Neural progenitor cell (in vitro differentiated cells): ENCODE measurements at regions not wholly inside any gene's neighbourhood (a gene's known extent, or its start where the extent isn't known, plus 50 kb on each side); places are given as distances from the start of the nearest gene placed in this dataset.

ENCODE experiments used
- DNase-seq: peaks from one replicate; pipeline ENCODE4 v3.0.0-alpha.2; 2016; ENCODE audit warnings: low spot score
- H2AFZ ChIP-seq: fragments of 200-600 bp; sonication (generic); replicated peaks from 2 replicates; pipeline ENCODE4 v1.6.1; 2016; ENCODE audit warnings: antibody characterized with exemption
- H3F3A ChIP-seq: fragments of 200-600 bp; sonication (generic); 2 replicates; pipeline ENCODE4 v1.6.1; 2016; ENCODE audit warnings: antibody characterized with exemption, low read depth
- H3K27ac ChIP-seq: fragments of 200-600 bp; sonication (generic); 2 replicates; pipeline ENCODE4 v1.5.1; 2016; ENCODE audit warnings: mild to moderate bottlenecking
- H3K27me3 ChIP-seq: fragments of 200-600 bp; sonication (generic); 2 replicates; pipeline ENCODE4 v1.6.1; 2016; ENCODE audit warnings: mild to moderate bottlenecking, moderate library complexity
- H3K36me3 ChIP-seq: fragments of 200-600 bp; sonication (generic); 2 replicates; pipeline ENCODE4 v1.5.1; 2016
- H3K4me1 ChIP-seq: fragments of 200-600 bp; sonication (generic); 2 replicates; pipeline ENCODE4 v1.6.1; 2016; ENCODE audit warnings: mixed run types
- H3K4me2 ChIP-seq: fragments of 200-600 bp; sonication (generic); 2 replicates; pipeline ENCODE4 v1.6.1; 2016
- H3K4me3 ChIP-seq: fragments of 200-600 bp; sonication (generic); 2 replicates; pipeline ENCODE4 v1.5.1; 2016
- H3K79me2 ChIP-seq: fragments of 200-600 bp; sonication (generic); 2 replicates; pipeline ENCODE4 v1.6.1; 2016; ENCODE audit warnings: low read depth
- H3K9ac ChIP-seq: fragments of 200-600 bp; sonication (generic); 2 replicates; pipeline ENCODE4 v1.6.1; 2016
- H3K9me3 ChIP-seq: fragments of 200-600 bp; sonication (generic); 2 replicates; pipeline ENCODE4 v1.5.1; 2016; ENCODE audit warnings: low read depth
- H4K20me1 ChIP-seq: fragments of 200-600 bp; sonication (generic); 2 replicates; pipeline ENCODE4 v1.6.1; 2016; ENCODE audit warnings: low read depth
- H3K27ac Mint-ChIP-seq: 3 replicates; pipeline ENCODE4 v1.8.0; 2021; ENCODE audit warnings: mixed read lengths
- H3K27me3 Mint-ChIP-seq: 2 replicates; pipeline ENCODE4 v1.8.0; 2022; ENCODE audit warnings: low read depth, mild to moderate bottlenecking, inconsistent platforms, moderate library complexity, mixed read lengths; ENCODE audit not compliant: insufficient read depth
- H3K36me3 Mint-ChIP-seq: 3 replicates; pipeline ENCODE4 v1.8.0; 2021; ENCODE audit warnings: mixed read lengths
- H3K4me1 Mint-ChIP-seq: 3 replicates; pipeline ENCODE4 v1.8.0; 2021; ENCODE audit warnings: mixed read lengths
- H3K4me3 Mint-ChIP-seq: 3 replicates; pipeline ENCODE4 v1.8.0; 2021; ENCODE audit warnings: mild to moderate bottlenecking, moderate library complexity, mixed read lengths
- H3K9me3 Mint-ChIP-seq: 3 replicates; pipeline ENCODE4 v1.8.0; 2020; ENCODE audit warnings: mixed read lengths
- CTCF ChIP-seq: fragments of 200-600 bp; sonication (generic); IDR thresholded peaks from 2 replicates; pipeline ENCODE4 v1.5.1; 2017; ENCODE audit warnings: antibody characterized with exemption, mild to moderate bottlenecking
- EZH2 ChIP-seq: fragments of 200-600 bp; sonication (generic); IDR thresholded peaks from 2 replicates; pipeline ENCODE4 v1.6.1; 2017; ENCODE audit warnings: antibody characterized with exemption, mild to moderate bottlenecking, moderate library complexity
- EZH2phosphoT487 ChIP-seq: fragments of 200-600 bp; sonication (generic); IDR thresholded peaks from 2 replicates; pipeline ENCODE4 v1.6.1; 2017; ENCODE audit warnings: antibody characterized with exemption

DNA sequence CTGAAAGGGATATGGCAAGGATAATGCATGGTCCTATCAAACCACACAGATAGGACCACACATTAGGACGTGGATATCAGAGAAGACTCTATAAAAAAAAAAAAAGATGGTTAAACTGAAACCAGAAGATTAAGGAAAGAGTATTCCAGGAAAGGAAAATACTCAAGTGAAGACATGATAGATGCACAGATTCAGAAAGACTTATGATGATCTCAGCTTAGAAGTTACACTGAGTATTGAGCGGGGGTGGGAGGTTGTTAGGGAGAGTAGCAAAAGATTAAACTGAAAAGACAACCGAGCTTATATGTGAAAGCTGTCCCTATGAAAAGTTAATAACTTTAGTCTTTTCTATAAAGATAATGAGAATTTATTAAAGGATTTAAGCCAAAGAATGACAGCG, 211.0 kb upstream of the EMCN start:
- Histone ChIP-seq H3K9ac (no peak overlapping the region), H4K20me1 (no peaks in the 10 kb centered on the region), H3K9me3 (no peaks in the 10 kb centered on the region), H3K27ac (no peak overlapping the region), H3K4me2 (no peak overlapping the region), H3K4me1 (peaks cover 5% of the 10 kb centered on the region), H2AFZ (no peak overlapping the region), H3K79me2 (no peaks in the 10 kb centered on the region), H3F3A (no peaks in the 10 kb centered on the region), H3K36me3 (no peaks in the 10 kb centered on the region), H3K27me3 (no peaks in the 10 kb centered on the region), H3K4me3 (no peak overlapping the region)
- Mint-ChIP-seq H3K27me3 (no peaks in the 10 kb centered on the region), H3K36me3 (no peaks in the 10 kb centered on the region), H3K4me1 (no peaks in the 10 kb centered on the region), H3K4me3 (no peak overlapping the region), H3K9me3 (peaks cover 5% of the 10 kb centered on the region), H3K27ac (no peak overlapping the region)
- TF ChIP-seq CTCF: no peak
- no peak for TF ChIP-seq EZH2phosphoT487
- DNase-seq: no peak

GRCh38 chr4:100722866-100723459, 205.1 kb upstream of the EMCN start:
- DNase-seq: no peak
- Histone ChIP-seq H3K9me3 (no peaks in the 10 kb centered on the region), H3K27me3 (no peaks in the 10 kb centered on the region), H4K20me1 (no peaks in the 10 kb centered on the region), H3F3A (no peaks in the 10 kb centered on the region), H3K27ac (no peak overlapping the region), H3K4me1 (no peaks in the 10 kb centered on the region), H3K4me2 (no peak overlapping the region), H3K36me3 (no peaks in the 10 kb centered on the region), H3K4me3 (no peak overlapping the region), H3K79me2 (no peaks in the 10 kb centered on the region), H3K9ac (no peak overlapping the region), H2AFZ (no peak overlapping the region)
- no peaks in the 10 kb centered on the region for H3K27me3 Mint-ChIP-seq
- no peaks in the 10 kb centered on the region for H3K36me3 Mint-ChIP-seq
- TF ChIP-seq CTCF: no peak
- no peak for TF ChIP-seq EZH2
- TF ChIP-seq EZH2phosphoT487: no peak
- no peaks in the 10 kb centered on the region for H3K4me1 Mint-ChIP-seq
- H3K9me3 Mint-ChIP-seq: no peaks in the 10 kb centered on the region
- no peak overlapping the region for H3K4me3 Mint-ChIP-seq
- H3K27ac Mint-ChIP-seq: no peak overlapping the region

GRCh38 chr4:100722133-100722532, 204.3 kb upstream of the EMCN start:
- no peaks in the 10 kb centered on the region for H3K79me2 ChIP-seq
- H2AFZ ChIP-seq: no peak overlapping the region
- TF ChIP-seq EZH2phosphoT487 (no peak), CTCF (no peak), EZH2 (no peak)
- no peak overlapping the region for H3K27ac ChIP-seq
- Mint-ChIP-seq H3K4me1 (no peaks in the 10 kb centered on the region), H3K27me3 (no peaks in the 10 kb centered on the region), H3K27ac (no peak overlapping the region), H3K4me3 (no peak overlapping the region), H3K9me3 (no peaks in the 10 kb centered on the region), H3K36me3 (no peaks in the 10 kb centered on the region)
- H3F3A ChIP-seq: no peaks in the 10 kb centered on the region
- H3K36me3 ChIP-seq: no peaks in the 10 kb centered on the region
- no peak overlapping the region for H3K4me3 ChIP-seq
- no peak overlapping the region for H3K9ac ChIP-seq
- H4K20me1 ChIP-seq: no peaks in the 10 kb centered on the region
- DNase-seq: no peak
- H3K4me1 ChIP-seq: no peaks in the 10 kb centered on the region
- H3K27me3 ChIP-seq: no peaks in the 10 kb centered on the region
- H3K4me2 ChIP-seq: no peak overlapping the region
- no peaks in the 10 kb centered on the region for H3K9me3 ChIP-seq
